H1 (cell line): ENCODE measurements at regions not wholly inside any gene's neighbourhood (a gene's known extent, or its start where the extent isn't known, plus 50 kb on each side); places are given as distances from the start of the nearest gene placed in this dataset.

Experiments used
- CBX8 ChIP-seq: fragments of 300-800, 300-1000 bp; sonication (generic); IDR thresholded peaks from 2 replicates; pipeline ENCODE4 v1.7.1; 2016; ENCODE audit warnings: low read depth, low read length, borderline replicate concordance
- RAD21 ChIP-seq, 2 experiments: IDR thresholded peaks in 1 of 2; conservative IDR thresholded peaks in 1 of 2; 2 replicates each; pipeline ENCODE4 v1.6.1; 2011; ENCODE audit warnings: low read depth in 2 of 2, low read length in 2 of 2, improper control_type of control experiment in 1 of 2, inconsistent platforms in 1 of 2, mild to moderate bottlenecking in 1 of 2, moderate library complexity in 1 of 2
- SIN3A ChIP-seq, 2 experiments: IDR thresholded peaks in 1 of 2; conservative IDR thresholded peaks in 1 of 2; 2 replicates each; pipeline ENCODE4 v1.6.1; 2011 to 2012; ENCODE audit warnings: low read length in 2 of 2, improper control_type of control experiment in 1 of 2, low read depth in 1 of 2, mild to moderate bottlenecking in 1 of 2
- SIRT6 ChIP-seq: IDR thresholded peaks from one replicate; pipeline ENCODE4 v1.7.1; 2012; ENCODE audit warnings: low read length, inconsistent platforms
- SRF ChIP-seq: IDR thresholded peaks from 2 replicates; pipeline ENCODE4 v1.6.1; 2011; ENCODE audit warnings: mild to moderate bottlenecking, low read depth, low read length, moderate library complexity
- TAF1 ChIP-seq: IDR thresholded peaks from 2 replicates; pipeline ENCODE4 v1.6.1; 2011; ENCODE audit warnings: mild to moderate bottlenecking, low read depth, low read length

GRCh38 chr3:159532577-159532976, 456.1 kb upstream of the IL12A start (continued):
- no peak for TF ChIP-seq SIN3A (conservative IDR thresholded peaks at IDR 0.05 in 1 of 2, IDR thresholded peaks at IDR 0.05 in 1 of 2; ENCODE audit: low read depth in 1 of 2, low read length in 2 of 2)
- no peak for TF ChIP-seq CBX8
- no peak for TF ChIP-seq SRF
- TF ChIP-seq RAD21 (IDR thresholded peaks at IDR 0.05 in 1 of 2, conservative IDR thresholded peaks at IDR 0.05 in 1 of 2; ENCODE audit: low read depth in 2 of 2, low read length in 2 of 2), result no peak
- no peak for TF ChIP-seq SIRT6
- TF ChIP-seq TAF1, result no peak
